GM08714 (cell line): ENCODE measurements at regions not wholly inside any gene's neighbourhood (a gene's known extent, or its start where the extent isn't known, plus 50 kb on each side); places are given as distances from the start of the nearest gene placed in this dataset.

Experiments used
- H3K4me3 ChIP-seq: fragments of 200-500 bp; sonication (Bioruptor generic); 2 replicates; pipeline ENCODE4 v1.5.1; 2014; ENCODE audit warnings: mild to moderate bottlenecking, low read length, inconsistent platforms
- ZNF274 ChIP-seq: IDR thresholded peaks from 2 replicates; pipeline ENCODE4 v1.6.1; 2012; ENCODE audit warnings: mild to moderate bottlenecking, low read depth, low read length

DNA sequence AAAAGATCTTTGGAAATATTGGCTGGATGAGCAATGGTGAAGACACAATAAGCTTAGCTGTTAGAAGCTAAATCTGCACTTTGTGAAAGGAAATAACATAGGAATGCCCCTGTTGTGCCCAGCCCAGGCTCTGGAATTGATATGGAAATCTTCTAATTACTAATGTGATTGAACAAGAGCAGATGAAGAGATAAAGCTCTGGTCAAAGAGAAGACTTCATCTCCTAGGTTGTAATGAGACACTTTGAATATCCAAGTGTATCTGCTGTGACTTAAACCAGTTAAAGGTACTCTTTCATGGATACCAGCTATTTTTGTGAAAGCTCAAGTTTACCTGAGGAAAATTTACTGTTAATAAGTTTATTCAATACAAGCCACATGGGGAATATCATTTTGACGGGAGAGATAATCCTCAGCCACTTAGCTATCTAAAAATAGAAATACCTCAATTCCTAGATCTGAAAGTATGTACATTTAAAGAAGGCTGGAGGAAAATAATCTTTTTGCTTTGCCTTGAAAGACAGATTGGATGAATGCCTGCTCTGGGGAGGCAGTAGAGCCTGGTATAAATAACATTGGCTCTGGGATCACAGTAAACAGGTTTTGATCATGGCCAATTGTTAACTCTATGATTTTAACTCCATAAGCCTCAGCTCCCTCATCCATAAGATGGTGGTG is 494.0 kb upstream of the B3GALT2 start:
- TF ChIP-seq ZNF274: no peak
- no peak overlapping the region for H3K4me3 ChIP-seq

DNA sequence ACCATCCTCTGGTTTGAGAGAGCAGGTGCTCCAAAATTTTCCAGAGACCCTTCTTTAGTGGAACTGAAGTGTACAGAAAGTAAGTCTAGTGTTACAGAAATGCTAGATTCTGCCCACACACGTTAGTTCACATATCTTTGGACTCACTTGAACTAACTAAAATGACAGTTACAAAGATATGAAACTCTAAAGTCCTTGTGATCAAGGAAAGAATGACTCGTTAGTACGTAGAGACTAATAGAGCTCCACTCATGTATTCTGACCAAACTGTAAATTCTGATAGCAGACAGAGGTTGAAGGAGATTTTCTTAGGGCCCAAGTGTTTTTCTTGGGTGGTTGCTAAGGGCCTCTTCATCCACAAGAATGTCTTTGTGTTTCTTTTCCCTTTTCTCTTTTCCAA is 491.5 kb upstream of the B3GALT2 start:
- H3K4me3 ChIP-seq: no peak overlapping the region
- no peak for TF ChIP-seq ZNF274

DNA sequence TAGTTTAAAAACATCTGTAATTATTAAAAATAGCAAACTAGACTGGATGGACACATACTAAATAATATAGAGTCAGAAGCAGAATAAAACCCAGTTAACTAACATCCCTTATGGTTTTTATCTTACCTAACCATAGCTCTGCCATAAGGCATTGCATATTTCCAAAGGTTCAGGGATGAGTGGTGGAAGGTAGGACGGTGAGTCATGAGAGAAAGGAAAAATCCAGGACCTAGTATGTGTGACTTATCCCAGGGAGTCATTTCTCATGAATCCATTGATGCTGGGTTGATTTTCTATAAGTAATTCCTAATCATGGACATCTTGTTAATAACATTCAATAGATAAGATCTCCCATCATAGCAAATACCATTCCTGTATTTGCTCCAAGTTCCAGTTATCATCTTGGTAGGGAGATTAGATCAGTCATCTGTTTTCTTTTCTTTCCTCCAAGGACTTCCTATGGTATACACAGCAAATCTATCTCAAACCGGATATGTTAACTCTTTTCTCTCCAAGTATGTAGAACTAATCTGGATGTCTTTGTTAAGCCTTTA is 490.7 kb upstream of the B3GALT2 start:
- TF ChIP-seq ZNF274: no peak
- H3K4me3 ChIP-seq: no peak overlapping the region

DNA sequence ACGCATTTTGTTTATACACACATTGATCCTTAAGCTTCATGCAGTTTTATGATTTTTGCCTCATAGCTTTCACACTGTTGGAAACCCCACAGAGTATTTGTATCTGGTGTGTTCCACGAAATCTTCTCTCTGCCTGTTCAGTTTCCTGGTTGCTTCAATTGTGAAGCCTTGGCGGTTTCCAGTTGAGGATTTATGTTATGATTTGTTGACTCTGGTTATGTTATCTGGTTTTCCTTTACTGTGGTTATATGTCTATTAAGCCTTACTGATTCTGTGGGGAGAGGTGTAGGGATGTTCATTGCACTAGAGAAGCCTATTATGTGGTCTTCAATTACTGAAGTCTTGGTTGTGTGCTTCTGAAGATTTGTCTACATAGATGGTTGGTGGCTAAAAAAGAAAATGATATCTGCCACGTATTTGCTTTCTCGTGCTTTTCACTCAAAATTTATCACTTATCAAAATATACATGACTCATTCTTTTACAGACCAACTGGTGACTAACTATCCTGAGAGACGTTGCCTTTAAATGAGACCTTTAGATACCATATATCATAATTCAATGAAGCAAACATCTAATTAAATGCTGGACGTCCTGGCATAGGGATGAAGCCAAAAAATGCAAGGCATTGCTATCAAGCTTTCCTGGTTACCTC is 488.0 kb upstream of the B3GALT2 start:
- H3K4me3 ChIP-seq: no peak overlapping the region
- TF ChIP-seq ZNF274: no peak

DNA sequence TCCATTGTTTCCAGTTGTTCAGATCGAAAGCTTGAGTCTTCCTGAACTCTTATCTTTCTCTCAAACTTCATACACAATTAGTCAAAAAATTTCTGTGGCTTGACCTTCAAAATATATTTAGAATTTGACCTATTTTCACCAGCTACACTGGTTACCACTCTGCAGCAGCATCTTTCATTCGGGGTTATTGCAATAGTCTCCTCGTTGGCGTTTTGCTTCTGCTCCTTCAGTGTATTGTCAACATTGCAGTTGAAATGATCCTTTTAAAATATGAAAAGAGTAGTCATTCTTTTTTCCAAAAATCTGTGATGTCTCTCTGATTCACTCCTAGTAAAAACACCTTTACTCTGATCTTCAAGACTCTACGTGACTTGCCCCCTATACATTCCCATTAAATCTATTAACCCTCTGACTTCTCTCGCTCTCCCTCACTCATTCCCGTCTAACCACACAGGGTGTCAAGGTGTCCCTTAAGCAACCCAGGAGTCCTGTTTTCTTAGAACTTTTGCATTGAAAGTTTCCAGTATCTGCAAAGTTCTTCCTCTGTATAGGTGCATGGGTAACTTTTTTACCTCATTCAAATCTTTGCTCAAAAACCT is 480.2 kb upstream of the B3GALT2 start:
- no peak for TF ChIP-seq ZNF274
- H3K4me3 ChIP-seq: no peak overlapping the region

DNA sequence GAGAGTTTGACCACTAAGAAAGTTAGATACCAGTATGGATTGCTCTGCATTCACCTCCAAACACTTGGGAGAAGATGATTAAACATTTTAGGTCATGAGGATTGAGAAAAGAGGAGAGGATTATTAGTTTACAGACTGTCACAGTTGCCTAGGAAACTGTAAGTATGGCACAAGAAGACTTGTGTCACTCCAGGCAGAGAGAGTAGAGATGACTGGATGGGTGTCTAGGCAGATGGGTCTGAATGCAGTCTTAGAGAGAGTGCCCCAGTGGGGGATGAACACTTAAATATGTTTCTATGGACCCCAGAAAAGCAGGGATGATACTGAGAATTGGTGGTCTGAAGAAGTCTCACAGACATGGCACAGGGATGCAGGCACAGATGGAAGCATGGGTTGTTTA is 477.6 kb upstream of the B3GALT2 start:
- H3K4me3 ChIP-seq: no peak overlapping the region
- TF ChIP-seq ZNF274: no peak

DNA sequence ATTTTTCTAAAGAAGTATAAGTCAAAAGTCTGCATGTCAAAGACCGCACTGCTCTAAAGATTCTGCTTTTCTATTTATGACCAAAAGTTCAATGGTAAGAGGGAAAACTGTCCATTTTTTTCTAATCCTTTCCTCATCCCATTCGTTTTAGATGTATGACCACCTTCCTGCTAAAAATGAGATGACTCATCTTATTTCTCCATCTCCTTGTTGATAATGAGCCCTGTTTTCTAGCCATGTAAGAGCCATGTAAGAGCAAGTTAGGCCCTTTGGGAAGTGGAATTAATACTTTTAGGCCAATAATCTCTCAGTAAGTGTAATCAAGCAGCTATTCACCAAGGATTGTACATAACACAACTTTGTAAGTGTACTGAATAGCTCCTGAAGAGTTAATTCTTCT is 475.6 kb upstream of the B3GALT2 start:
- no peak for TF ChIP-seq ZNF274

DNA sequence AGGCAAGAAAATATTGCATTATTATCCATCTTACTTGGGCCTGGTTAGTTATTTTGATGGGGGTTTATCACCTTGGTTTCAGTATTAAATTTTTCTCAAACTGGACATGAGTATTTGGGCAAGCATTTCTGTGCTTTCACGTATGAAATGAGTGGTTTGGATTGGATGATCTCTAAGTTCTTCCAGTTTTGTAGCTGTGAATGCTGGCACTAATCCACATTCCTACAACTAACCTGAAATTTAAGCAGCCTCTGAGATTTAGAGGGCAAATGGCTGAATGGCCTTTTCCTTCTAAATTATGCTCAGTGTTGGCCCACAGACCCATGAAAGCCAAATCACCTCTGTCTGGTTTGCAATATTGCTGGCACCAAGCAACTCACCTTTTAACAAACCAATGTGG is 475.0 kb upstream of the B3GALT2 start:
- H3K4me3 ChIP-seq: no peak overlapping the region
- no peak for TF ChIP-seq ZNF274

More for the DNA sequence above, 475.6 kb upstream of the B3GALT2 start:
- no peak overlapping the region for H3K4me3 ChIP-seq

DNA sequence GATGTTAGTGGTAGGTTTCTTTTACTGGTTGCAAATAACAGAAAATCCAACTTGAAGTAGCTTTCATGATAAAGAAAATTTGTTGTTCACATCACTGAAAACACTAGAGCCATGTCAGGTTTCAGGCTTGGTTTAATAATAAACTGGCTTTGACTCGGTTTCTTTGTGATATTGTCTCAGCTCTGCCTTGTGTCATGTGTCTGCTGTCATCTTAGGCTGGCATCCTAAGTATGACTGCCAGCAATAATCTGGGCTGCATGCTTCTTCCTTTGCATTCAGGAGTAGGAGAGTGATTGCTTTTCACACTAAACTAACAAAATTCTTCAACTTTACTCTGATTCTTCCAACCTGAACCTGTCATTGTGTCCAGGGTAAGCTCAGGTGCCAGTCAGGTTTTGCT is 474.0 kb upstream of the B3GALT2 start:
- TF ChIP-seq ZNF274: no peak

DNA sequence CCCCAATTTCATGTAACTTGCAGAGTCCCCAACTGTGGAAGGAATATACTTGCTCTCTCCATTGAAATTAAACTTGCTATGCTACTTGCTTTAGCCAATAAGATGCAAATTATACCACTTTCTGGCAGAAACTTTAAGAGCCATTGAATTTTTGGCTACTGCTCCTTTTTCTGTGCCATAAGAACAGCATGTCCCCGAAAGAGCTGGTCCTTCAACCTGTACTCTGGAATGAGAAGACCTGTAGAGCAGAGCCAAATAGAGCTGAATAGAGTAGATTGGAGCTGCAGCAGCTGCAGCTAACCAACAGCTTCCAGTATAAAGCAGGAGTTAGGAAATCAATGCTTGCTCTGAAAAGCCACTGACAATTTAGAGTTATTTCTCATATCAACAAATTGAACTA is 472.3 kb upstream of the B3GALT2 start:
- no peak for TF ChIP-seq ZNF274
- H3K4me3 ChIP-seq: no peak overlapping the region

More for the DNA sequence above, 474.0 kb upstream of the B3GALT2 start:
- H3K4me3 ChIP-seq: no peak overlapping the region

DNA sequence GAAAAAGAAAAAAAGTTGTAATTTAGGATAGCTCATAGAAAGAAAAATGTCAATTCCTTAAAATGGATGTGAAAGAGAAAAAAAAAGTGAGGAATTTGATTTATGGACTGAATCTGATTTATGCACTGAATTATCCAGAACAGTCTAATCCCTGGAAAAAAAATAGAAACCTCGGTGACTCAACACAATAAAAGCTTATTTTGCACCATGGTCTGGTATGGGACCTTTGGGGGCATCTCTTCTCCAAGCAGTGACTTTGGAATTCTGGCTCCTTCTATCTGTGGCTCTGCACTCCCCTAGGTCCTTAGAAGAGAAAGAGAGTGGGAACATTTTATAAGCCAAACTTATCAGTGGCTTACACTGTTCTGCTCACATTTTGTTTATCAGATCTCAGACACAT is 471.7 kb upstream of the B3GALT2 start:
- no peak for TF ChIP-seq ZNF274
- no peak overlapping the region for H3K4me3 ChIP-seq

DNA sequence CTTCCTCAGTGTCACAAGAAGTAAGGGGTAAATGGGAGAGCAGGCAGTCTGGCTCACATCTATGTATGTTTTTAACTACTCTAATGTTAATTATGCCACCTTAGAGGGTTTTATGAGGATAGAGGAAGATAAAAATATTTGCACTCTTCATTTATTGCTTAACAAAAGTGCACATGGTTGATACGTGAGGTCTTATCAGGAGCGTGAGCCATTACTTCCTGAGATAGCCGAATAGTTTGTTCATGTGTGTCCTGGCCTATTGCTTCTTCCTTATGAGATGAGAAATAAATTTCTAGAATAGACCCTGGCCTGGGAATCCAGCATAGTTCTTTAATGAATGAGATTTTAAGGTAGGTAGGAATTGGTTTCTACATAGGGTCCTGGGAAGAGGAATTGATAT is 471.1 kb upstream of the B3GALT2 start:
- TF ChIP-seq ZNF274: no peak
- H3K4me3 ChIP-seq: no peak overlapping the region

DNA sequence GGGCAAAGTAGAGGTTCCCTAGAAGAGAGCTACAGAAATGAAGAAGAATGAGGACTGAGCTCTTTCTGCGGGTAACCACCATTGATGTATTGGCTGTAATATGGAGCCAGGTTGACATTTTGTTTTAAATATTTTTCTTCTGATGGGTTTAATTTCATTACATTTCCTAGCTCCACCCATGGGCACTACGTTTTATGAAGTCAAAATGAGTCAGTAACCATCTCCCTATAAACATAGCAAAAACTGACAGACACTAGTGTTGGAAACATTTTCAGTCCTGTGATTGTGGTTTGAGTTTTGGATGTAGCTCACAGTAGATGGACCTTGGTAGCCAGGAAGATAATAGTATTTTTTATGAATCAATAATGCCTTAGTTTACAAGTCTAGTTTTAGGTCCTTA is 470.4 kb upstream of the B3GALT2 start:
- H3K4me3 ChIP-seq: no peak overlapping the region

DNA sequence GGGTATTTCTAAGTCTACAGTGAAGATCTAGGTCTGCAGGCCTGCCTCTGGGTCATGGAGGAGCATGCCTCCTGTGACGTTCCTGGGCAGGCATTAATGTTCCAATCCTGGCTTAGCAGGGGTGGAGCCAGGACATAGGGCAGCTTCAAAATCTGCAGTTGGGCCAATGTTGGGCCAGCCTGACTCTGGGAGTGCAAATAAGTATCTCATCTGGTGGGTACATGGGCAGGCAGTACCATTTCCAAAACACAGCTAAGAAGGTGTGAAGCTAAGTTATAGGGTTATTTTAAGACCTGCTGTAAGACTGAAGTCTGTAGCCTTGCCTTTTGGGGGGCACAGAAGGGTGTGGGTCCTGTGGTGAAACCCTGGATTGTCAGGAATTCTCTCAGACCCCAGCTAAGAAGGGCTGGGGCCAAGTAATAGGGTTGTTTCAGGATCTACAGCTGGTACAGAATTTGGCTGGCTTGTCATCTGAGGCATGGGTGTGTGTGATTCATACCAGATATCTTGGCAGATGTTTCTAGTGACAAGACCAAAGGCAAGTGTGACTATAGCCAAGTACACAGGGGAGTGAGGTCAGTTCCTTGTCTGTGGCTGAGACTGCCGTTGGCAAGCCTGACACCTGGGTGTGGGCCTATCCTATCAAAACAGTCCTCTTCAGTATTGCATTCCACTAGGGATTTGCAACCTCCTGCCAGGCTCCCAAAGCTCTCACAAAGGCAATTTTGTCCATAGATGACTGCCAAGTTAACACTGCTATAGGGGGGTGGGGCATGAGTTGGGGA is 468.7 kb upstream of the B3GALT2 start:
- no peak overlapping the region for H3K4me3 ChIP-seq
- TF ChIP-seq ZNF274: no peak

More for the DNA sequence above, 470.4 kb upstream of the B3GALT2 start:
- no peak for TF ChIP-seq ZNF274
